SK-N-SH (cell line): ENCODE measurements at regions not wholly inside any gene's neighbourhood (a gene's known extent, or its start where the extent isn't known, plus 50 kb on each side); places are given as distances from the start of the nearest gene placed in this dataset.

Experiments used
- CTCF ChIA-PET: fragments of 300-600, 350-600 bp; formaldehyde crosslinking; extraction: SDS; loops from one replicate; lab custom pipeline; 2021; lab: Yijun Ruan, JAX
- POLR2A ChIA-PET: fragments of 350-600 bp; sonication (Branson Sonifier 250); formaldehyde crosslinking; extraction: SDS; loops from one replicate; lab custom pipeline; 2020; ENCODE audit warnings: antibody characterized with exemption, inconsistent platforms; lab: Yijun Ruan, JAX
- DNase-seq: peaks from one replicate; pipeline ENCODE4 v3.0.0; 2012
- H2AFZ ChIP-seq: fragments of 200-600 bp; sonication (generic); 2 replicates; pipeline ENCODE4 v1.8.1; 2016; ENCODE audit warnings: antibody characterized with exemption, mild to moderate bottlenecking, low read depth
- H3F3A ChIP-seq: fragments of 200-600 bp; sonication (generic); replicated peaks from 2 replicates; pipeline ENCODE3; 2016; ENCODE audit warnings: antibody characterized with exemption, mild to moderate bottlenecking; ENCODE audit not compliant: insufficient read depth
- H3K27ac ChIP-seq, 2 experiments: fragments of 200-500 bp in 1 of 2; fragments of 200-600 bp in 1 of 2; sonication (Bioruptor generic) in 1 of 2; sonication (generic), shearing (Covaris generic) in 1 of 2; 2 replicates each; pipeline versions ENCODE4 v1.5.1 to v1.6.1; 2014 to 2016; ENCODE audit warnings: low read depth in 2 of 2, inconsistent platforms in 1 of 2, low read length in 1 of 2, mild to moderate bottlenecking in 1 of 2, mixed read lengths in 1 of 2
- H3K27me3 ChIP-seq: fragments of 200-600 bp; sonication (generic), shearing (Covaris generic); 2 replicates; pipeline ENCODE4 v1.6.1; 2016; ENCODE audit warnings: mixed run types; ENCODE audit not compliant: insufficient read depth
- H3K36me3 ChIP-seq, 2 experiments: fragments of 200-500 bp in 1 of 2; fragments of 200-600 bp in 1 of 2; sonication (Bioruptor generic) in 1 of 2; sonication (generic) in 1 of 2; replicated peaks in 1 of 2; 2 replicates each; pipeline versions ENCODE3 to v1.5.1; 2014 to 2016; ENCODE audit warnings: low read length in 1 of 2, mild to moderate bottlenecking in 1 of 2; ENCODE audit not compliant: insufficient read depth in 2 of 2, control insufficient read depth in 1 of 2
- H3K4me1 ChIP-seq, 2 experiments: fragments of 200-500 bp in 1 of 2; fragments of 200-600 bp in 1 of 2; sonication (Bioruptor generic) in 1 of 2; sonication (generic), shearing (Covaris generic) in 1 of 2; 2 replicates each; pipeline versions ENCODE4 v1.5.1 to v1.6.1; 2014 to 2016; ENCODE audit warnings: low read depth in 1 of 2, low read length in 1 of 2, mixed run types in 1 of 2; ENCODE audit not compliant: insufficient read depth in 2 of 2, control insufficient read depth in 1 of 2
- H3K4me2 ChIP-seq: fragments of 200-600 bp; sonication (generic), shearing (Covaris generic); 2 replicates; pipeline ENCODE4 v1.6.1; 2017; ENCODE audit warnings: mixed run types
- H3K4me3 ChIP-seq, 2 experiments: fragments of 200-500 bp in 1 of 2; fragments of 200-600 bp in 1 of 2; sonication (Bioruptor generic) in 1 of 2; sonication (generic), shearing (Covaris generic) in 1 of 2; 2 replicates each; pipeline versions ENCODE4 v1.5.1 to v1.8.1; 2014 to 2016; ENCODE audit warnings: low read depth in 2 of 2, inconsistent platforms in 1 of 2, low read length in 1 of 2, mild to moderate bottlenecking in 1 of 2, mixed read lengths in 1 of 2, moderate library complexity in 1 of 2
- H3K79me2 ChIP-seq: fragments of 200-600 bp; sonication (generic); 2 replicates; pipeline ENCODE4 v1.8.1; 2017; ENCODE audit warnings: mild to moderate bottlenecking; ENCODE audit not compliant: insufficient read depth
- H3K9ac ChIP-seq: fragments of 200-600 bp; sonication (generic); 2 replicates; pipeline ENCODE4 v1.6.1; 2017; ENCODE audit warnings: mixed run types
- H3K9me2 ChIP-seq: fragments of 200-600 bp; sonication (generic); 2 replicates; pipeline ENCODE4 v1.6.1; 2017; ENCODE audit warnings: mixed run types
- H3K9me3 ChIP-seq: fragments of 200-600 bp; sonication (generic); 2 replicates; pipeline ENCODE4 v1.6.1; 2017; ENCODE audit warnings: mixed run types, mild to moderate bottlenecking, moderate library complexity
- H4K20me1 ChIP-seq: fragments of 200-600 bp; sonication (generic); 2 replicates; pipeline ENCODE4 v1.6.1; 2017; ENCODE audit warnings: mild to moderate bottlenecking, mixed run types; ENCODE audit not compliant: insufficient read depth
- CHD2 ChIP-seq: fragments of 150-350 bp; IDR thresholded peaks from 2 replicates; pipeline ENCODE4 v1.6.1; 2018; ENCODE audit warnings: low read length; ENCODE audit not compliant: partially characterized antibody
- CTCF ChIP-seq: fragments of 200-600 bp; sonication (generic); IDR thresholded peaks from 2 replicates; pipeline ENCODE4 v1.6.1; 2017; ENCODE audit warnings: antibody characterized with exemption, mild to moderate bottlenecking, moderate library complexity
- EP300 ChIP-seq, 2 experiments: IDR thresholded peaks; 2 replicates each; pipeline versions ENCODE4 v1.4.0 to v1.6.1; 2012; ENCODE audit warnings: borderline replicate concordance in 1 of 2, low read depth in 1 of 2, low read length in 1 of 2
- FOXJ3 ChIP-seq: sonication (generic); formaldehyde crosslinking; IDR thresholded peaks from 2 replicates; pipeline ENCODE4 v1.5.1; 2020; ENCODE audit warnings: mild to moderate bottlenecking, missing genetic modification reagents
- GATA2 ChIP-seq: sonication (generic); formaldehyde crosslinking; IDR thresholded peaks from 2 replicates; pipeline ENCODE4 v1.5.0; 2020; ENCODE audit warnings: mild to moderate bottlenecking, missing genetic modification reagents
- MEF2A ChIP-seq: IDR thresholded peaks from 2 replicates; pipeline ENCODE4 v1.4.0; 2012; ENCODE audit warnings: low read depth, borderline replicate concordance
- MXI1 ChIP-seq: IDR thresholded peaks from 2 replicates; pipeline ENCODE4 v1.6.1; 2012; ENCODE audit warnings: mild to moderate bottlenecking, low read depth, low read length, improper control_type of control experiment
- POLR2AphosphoS5 ChIP-seq: IDR thresholded peaks from 2 replicates; pipeline ENCODE4 v1.6.1; 2012; ENCODE audit warnings: low read depth, low read length
- RFX5 ChIP-seq: IDR thresholded peaks from 2 replicates; pipeline ENCODE4 v1.6.1; 2012; ENCODE audit warnings: mild to moderate bottlenecking, improper control_type of control experiment, low read length
- RXRA ChIP-seq: IDR thresholded peaks from 2 replicates; pipeline ENCODE4 v1.4.0; 2012; ENCODE audit warnings: low read depth, mild to moderate bottlenecking, borderline replicate concordance
- SIN3A ChIP-seq: IDR thresholded peaks from 2 replicates; pipeline ENCODE4 v1.6.1; 2012; ENCODE audit warnings: low read depth, mild to moderate bottlenecking, low read length, moderate library complexity, borderline replicate concordance
- TAF1 ChIP-seq: IDR thresholded peaks from 2 replicates; pipeline ENCODE4 v1.6.1; 2012; ENCODE audit warnings: low read depth, mild to moderate bottlenecking, low read length, moderate library complexity, borderline replicate concordance
- USF1 ChIP-seq: IDR thresholded peaks from 2 replicates; pipeline ENCODE4 v1.4.0; 2012; ENCODE audit warnings: low read depth, borderline replicate concordance
- WGBS: methylation state at CpG from one replicate; pipeline ENCODE4 v1.1.6; 2017; ENCODE audit warnings: low lambda C conversion rate; 5-methylcytosine and 5-hydroxymethylcytosine counted together
- TF ChIP-seq, protein P1 (sequence below): fragments of 150-350 bp; IDR thresholded peaks from 2 replicates; pipeline ENCODE4 v1.6.1; 2016; ENCODE audit warnings: mild to moderate bottlenecking, low read depth, low read length
- TF ChIP-seq, protein P2 (sequence below): fragments of 150-350 bp; IDR thresholded peaks from 2 replicates; pipeline ENCODE4 v1.6.1; 2017; ENCODE audit warnings: antibody characterized with exemption, low read length, low read depth, borderline replicate concordance

DNA sequence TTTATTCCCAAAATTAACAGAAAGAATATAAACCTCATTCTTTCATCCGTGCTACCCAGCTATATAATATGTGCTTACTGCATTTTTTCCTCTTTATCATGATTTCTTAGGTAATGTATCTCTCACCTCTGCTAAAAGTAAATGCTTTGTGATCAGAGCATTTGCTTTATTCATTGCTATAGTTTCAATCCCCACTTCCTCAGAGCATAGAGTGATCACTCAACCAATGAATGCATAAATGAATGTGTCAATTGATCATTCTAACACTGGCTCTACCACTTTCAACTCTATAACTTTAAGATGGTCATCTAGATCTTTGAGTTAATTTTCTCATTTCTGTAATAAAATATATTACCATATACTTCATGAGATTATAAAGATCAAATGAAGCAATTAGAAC lies 719.2 kb downstream of the CETN3 start (continued):
- TF ChIP-seq, protein P1, sequence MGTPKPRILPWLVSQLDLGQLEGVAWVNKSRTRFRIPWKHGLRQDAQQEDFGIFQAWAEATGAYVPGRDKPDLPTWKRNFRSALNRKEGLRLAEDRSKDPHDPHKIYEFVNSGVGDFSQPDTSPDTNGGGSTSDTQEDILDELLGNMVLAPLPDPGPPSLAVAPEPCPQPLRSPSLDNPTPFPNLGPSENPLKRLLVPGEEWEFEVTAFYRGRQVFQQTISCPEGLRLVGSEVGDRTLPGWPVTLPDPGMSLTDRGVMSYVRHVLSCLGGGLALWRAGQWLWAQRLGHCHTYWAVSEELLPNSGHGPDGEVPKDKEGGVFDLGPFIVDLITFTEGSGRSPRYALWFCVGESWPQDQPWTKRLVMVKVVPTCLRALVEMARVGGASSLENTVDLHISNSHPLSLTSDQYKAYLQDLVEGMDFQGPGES = no peak

- Histone ChIP-seq H3K4me3 (no peak overlapping the region), H3K4me2 (no peak overlapping the region), H3K27ac (peak overlapping the region in 1 of 2 experiments; percentile 70; a peak in 2 of 4 replicates), H3K9ac (no peak overlapping the region), H3K9me2 (no peaks in the 10 kb centered on the region), H2AFZ (no peak overlapping the region), H3K27me3 (no peaks in the 10 kb centered on the region), H3K79me2 (no peaks in the 10 kb centered on the region), H3K4me1 (peaks cover 0 to 5% of the 10 kb centered on the region in 2 experiments; a peak in 1 of 4 replicates), H4K20me1 (no peaks in the 10 kb centered on the region), H3F3A (no peaks in the 10 kb centered on the region), H3K9me3 (no peaks in the 10 kb centered on the region; the same call in 1 of the 2 replicates), H3K36me3 (no peaks in the 10 kb centered on the region)
- CTCF ChIA-PET = interaction anchor here (1.3 to 1.5 kb wide), 2 partner anchors 18 to 26 kb away, joined by 3 to 4 read pairs; no protein-coding TSS in a partner anchor
- POLR2A ChIA-PET = no interaction called here
- 34% methylated on average over 4 of the region's 4 CpGs for WGBS
- TF ChIP-seq EP300 (IDR thresholded peaks at IDR 0.05; ENCODE audit: borderline replicate concordance in 1 of 2, low read depth in 1 of 2, low read length in 1 of 2) = peak in 1 of 2 experiments; percentile 32; a peak in 2 of 4 replicates
- no peak for TF ChIP-seq SIN3A
- DNase-seq = peak; percentile 21
These were observed 723.3 kb downstream of the CETN3 start for GRCh38 chr5:89686081-89686765.

GRCh38 chr5:89676634-89677033 lies 732.9 kb downstream of the CETN3 start:
- POLR2A ChIA-PET = no interaction called here
- no peaks in the 10 kb centered on the region for H3K36me3 ChIP-seq
- no peaks in the 10 kb centered on the region for H3K9me3 ChIP-seq
- no peak overlapping the region for H3K4me3 ChIP-seq
- no peak overlapping the region for H3K9ac ChIP-seq
- no peaks in the 10 kb centered on the region for H3K27me3 ChIP-seq
- H3K4me1 ChIP-seq = no peaks in the 10 kb centered on the region
- H3F3A ChIP-seq = no peaks in the 10 kb centered on the region
- H4K20me1 ChIP-seq = no peaks in the 10 kb centered on the region
- 14% methylated on average over 2 of the region's 2 CpGs for WGBS
- no peaks in the 10 kb centered on the region for H3K79me2 ChIP-seq
- TF ChIP-seq MEF2A (no peak), GATA2 (no peak), SIN3A (no peak), RFX5 (no peak), USF1 (no peak), CHD2 (no peak), CTCF (no peak), MXI1 (no peak), FOXJ3 (CRISPR knock-in tag) (no peak), POLR2AphosphoS5 (no peak), TAF1 (no peak), RXRA (no peak)
- TF ChIP-seq, protein P2, sequence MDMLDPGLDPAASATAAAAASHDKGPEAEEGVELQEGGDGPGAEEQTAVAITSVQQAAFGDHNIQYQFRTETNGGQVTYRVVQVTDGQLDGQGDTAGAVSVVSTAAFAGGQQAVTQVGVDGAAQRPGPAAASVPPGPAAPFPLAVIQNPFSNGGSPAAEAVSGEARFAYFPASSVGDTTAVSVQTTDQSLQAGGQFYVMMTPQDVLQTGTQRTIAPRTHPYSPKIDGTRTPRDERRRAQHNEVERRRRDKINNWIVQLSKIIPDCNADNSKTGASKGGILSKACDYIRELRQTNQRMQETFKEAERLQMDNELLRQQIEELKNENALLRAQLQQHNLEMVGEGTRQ = no peak
- TF ChIP-seq, all 33 proteins: peak for 0
- Histone ChIP-seq H3K4me2 (no peak overlapping the region), H3K27ac (no peak overlapping the region), H3K9me2 (no peaks in the 10 kb centered on the region), H2AFZ (no peak overlapping the region)
- no peak for DNase-seq
- CTCF ChIA-PET = no interaction called here
